ENCODE measurements at regions not wholly inside any gene's neighbourhood (a gene's known extent, or its start where the extent isn't known, plus 50 kb on each side); places are given as distances from the start of the nearest gene placed in this dataset.
A peak's percentile ranks its signal among the peaks of the same experiment; 100 is the strongest.

- Mint-ChIP-seq H3K27me3 (ENCODE audit: insufficient read depth, unreplicated experiment) (no peaks in the 10 kb centered on the region), H3K4me1 (ENCODE audit: insufficient read depth, unreplicated experiment) (no peaks in the 10 kb centered on the region), H3K9me3 (ENCODE audit: unreplicated experiment) (no peaks in the 10 kb centered on the region), H3K27ac (ENCODE audit: low read depth, unreplicated experiment) (no peak overlapping the region), H3K36me3 (ENCODE audit: insufficient read depth, unreplicated experiment) (no peaks in the 10 kb centered on the region), H3K4me3 (ENCODE audit: unreplicated experiment) (no peak overlapping the region)
- no peak for DNase-seq (ENCODE audit: unreplicated experiment)
- no TSS peak for BruUV-seq (replicated peaks)
- ChIA-PET CTCF (interaction anchor here (0.6 to 9.0 kb wide), 17 partner anchors 8 to 447 kb away, joined by 3 to 167 read pairs (median 5); partner anchors contain the start of gene RASGEF1B), POLR2A (interaction anchor here (0.9 to 2.0 kb wide), 2 partner anchors 375 to 439 kb away, joined by 4 to 11 read pairs; no protein-coding TSS in a partner anchor)
- TF ChIP-seq, protein P1, sequence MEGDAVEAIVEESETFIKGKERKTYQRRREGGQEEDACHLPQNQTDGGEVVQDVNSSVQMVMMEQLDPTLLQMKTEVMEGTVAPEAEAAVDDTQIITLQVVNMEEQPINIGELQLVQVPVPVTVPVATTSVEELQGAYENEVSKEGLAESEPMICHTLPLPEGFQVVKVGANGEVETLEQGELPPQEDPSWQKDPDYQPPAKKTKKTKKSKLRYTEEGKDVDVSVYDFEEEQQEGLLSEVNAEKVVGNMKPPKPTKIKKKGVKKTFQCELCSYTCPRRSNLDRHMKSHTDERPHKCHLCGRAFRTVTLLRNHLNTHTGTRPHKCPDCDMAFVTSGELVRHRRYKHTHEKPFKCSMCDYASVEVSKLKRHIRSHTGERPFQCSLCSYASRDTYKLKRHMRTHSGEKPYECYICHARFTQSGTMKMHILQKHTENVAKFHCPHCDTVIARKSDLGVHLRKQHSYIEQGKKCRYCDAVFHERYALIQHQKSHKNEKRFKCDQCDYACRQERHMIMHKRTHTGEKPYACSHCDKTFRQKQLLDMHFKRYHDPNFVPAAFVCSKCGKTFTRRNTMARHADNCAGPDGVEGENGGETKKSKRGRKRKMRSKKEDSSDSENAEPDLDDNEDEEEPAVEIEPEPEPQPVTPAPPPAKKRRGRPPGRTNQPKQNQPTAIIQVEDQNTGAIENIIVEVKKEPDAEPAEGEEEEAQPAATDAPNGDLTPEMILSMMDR (IDR thresholded peaks at IDR 0.05; ENCODE audit: unreplicated experiment): no peak
- intact Hi-C loops (cut with micrococcal nuclease): loop anchor here (2.0 kb wide), 1 partner anchor 213 kb away; no protein-coding TSS in a partner anchor
Observed at GRCh38 chr4:81845761-81846160, 374.1 kb upstream of the RASGEF1B start.

GRCh38 chr4:81845273-81845672 is 373.6 kb upstream of the RASGEF1B start:
- no peaks in the 10 kb centered on the region for H3K9me3 Mint-ChIP-seq (ENCODE audit: unreplicated experiment)
- DNase-seq (ENCODE audit: unreplicated experiment): no peak
- intact Hi-C loops (cut with micrococcal nuclease): loop anchor here (2.0 kb wide), 1 partner anchor 212 kb away; no protein-coding TSS in a partner anchor
- H3K36me3 Mint-ChIP-seq (ENCODE audit: insufficient read depth, unreplicated experiment): no peaks in the 10 kb centered on the region
- no peaks in the 10 kb centered on the region for H3K4me1 Mint-ChIP-seq (ENCODE audit: insufficient read depth, unreplicated experiment)
- BruUV-seq (replicated peaks): no TSS peak
- TF ChIP-seq, protein P1 (IDR thresholded peaks at IDR 0.05; ENCODE audit: unreplicated experiment): no peak
- ChIA-PET CTCF (interaction anchor here (0.6 to 9.0 kb wide), 25 partner anchors 9 to 447 kb away, joined by 3 to 167 read pairs (median 5); partner anchors contain the start of gene RASGEF1B), POLR2A (interaction anchor here (0.6 to 2.0 kb wide), 3 partner anchors 7 to 379 kb away, joined by 3 to 11 read pairs (median 3); no protein-coding TSS in a partner anchor)
- H3K4me3 Mint-ChIP-seq (ENCODE audit: unreplicated experiment): no peak overlapping the region
- no peak overlapping the region for H3K27ac Mint-ChIP-seq (ENCODE audit: low read depth, unreplicated experiment)
- H3K27me3 Mint-ChIP-seq (ENCODE audit: insufficient read depth, unreplicated experiment): no peaks in the 10 kb centered on the region

- H3K4me1 Mint-ChIP-seq (ENCODE audit: insufficient read depth, unreplicated experiment): peaks cover 5% of the 10 kb centered on the region
- CTCF ChIA-PET: interaction anchor here (0.6 to 9.0 kb wide), 33 partner anchors 8 to 463 kb away, joined by 3 to 167 read pairs (median 4); partner anchors contain the start of gene RASGEF1B
- intact Hi-C loops (cut with micrococcal nuclease): loop anchor here (1.0 to 5.0 kb wide), 8 partner anchors 157 to 438 kb away; partner anchors contain the start of gene RASGEF1B
- no peaks in the 10 kb centered on the region for H3K27me3 Mint-ChIP-seq (ENCODE audit: insufficient read depth, unreplicated experiment)
- H3K4me3 Mint-ChIP-seq (ENCODE audit: unreplicated experiment): no peak overlapping the region
- POLR2A ChIA-PET: interaction anchor here (0.6 to 2.0 kb wide), 4 partner anchors 8 to 379 kb away, joined by 3 to 11 read pairs (median 4); partner anchors contain the start of gene RASGEF1B
- BruUV-seq (replicated peaks): no TSS peak
- H3K36me3 Mint-ChIP-seq (ENCODE audit: insufficient read depth, unreplicated experiment): no peaks in the 10 kb centered on the region
- TF ChIP-seq, protein P1 (IDR thresholded peaks at IDR 0.05; ENCODE audit: unreplicated experiment): peak; percentile 78
- H3K9me3 Mint-ChIP-seq (ENCODE audit: unreplicated experiment): no peaks in the 10 kb centered on the region
- H3K27ac Mint-ChIP-seq (ENCODE audit: low read depth, unreplicated experiment): no peak overlapping the region
- peak; percentile 85 for DNase-seq (ENCODE audit: unreplicated experiment)
Observed at GRCh38 chr4:81844717-81845116, 373.0 kb upstream of the RASGEF1B start.

- H3K27ac Mint-ChIP-seq (ENCODE audit: low read depth, unreplicated experiment): no peak overlapping the region
- CTCF ChIA-PET: interaction anchor here (0.5 to 1.6 kb wide), 5 partner anchors 11 to 433 kb away, joined by 3 to 10 read pairs (median 6); no protein-coding TSS in a partner anchor
- DNase-seq (ENCODE audit: unreplicated experiment): peak; percentile 17
- H3K4me3 Mint-ChIP-seq (ENCODE audit: unreplicated experiment): no peak overlapping the region
- H3K9me3 Mint-ChIP-seq (ENCODE audit: unreplicated experiment): no peaks in the 10 kb centered on the region
- BruUV-seq (replicated peaks): no TSS peak
- intact Hi-C loops (cut with micrococcal nuclease): loop anchor here (5.0 kb wide), 1 partner anchor 152 kb away; no protein-coding TSS in a partner anchor
- POLR2A ChIA-PET: interaction anchor here (0.7 to 1.0 kb wide), 2 partner anchors 50 to 369 kb away, joined by 3 to 4 read pairs; no protein-coding TSS in a partner anchor
- no peaks in the 10 kb centered on the region for H3K36me3 Mint-ChIP-seq (ENCODE audit: insufficient read depth, unreplicated experiment)
- TF ChIP-seq, protein P1 (IDR thresholded peaks at IDR 0.05; ENCODE audit: unreplicated experiment): no peak
- H3K4me1 Mint-ChIP-seq (ENCODE audit: insufficient read depth, unreplicated experiment): peaks cover 5% of the 10 kb centered on the region
- H3K27me3 Mint-ChIP-seq (ENCODE audit: insufficient read depth, unreplicated experiment): no peaks in the 10 kb centered on the region
Observed at GRCh38 chr4:81839347-81840042, 367.8 kb upstream of the RASGEF1B start.
